GM12874 (cell line): ENCODE measurements at regions not wholly inside any gene's neighbourhood (a gene's known extent, or its start where the extent isn't known, plus 50 kb on each side); places are given as distances from the start of the nearest gene placed in this dataset.

ENCODE experiments used
- CTCF ChIP-seq: IDR thresholded peaks from 2 replicates; pipeline ENCODE4 v1.5.1; 2011; ENCODE audit warnings: low read depth, mild to moderate bottlenecking, control low read depth, low read length, moderate library complexity; ENCODE audit not compliant: insufficient read depth

DNA sequence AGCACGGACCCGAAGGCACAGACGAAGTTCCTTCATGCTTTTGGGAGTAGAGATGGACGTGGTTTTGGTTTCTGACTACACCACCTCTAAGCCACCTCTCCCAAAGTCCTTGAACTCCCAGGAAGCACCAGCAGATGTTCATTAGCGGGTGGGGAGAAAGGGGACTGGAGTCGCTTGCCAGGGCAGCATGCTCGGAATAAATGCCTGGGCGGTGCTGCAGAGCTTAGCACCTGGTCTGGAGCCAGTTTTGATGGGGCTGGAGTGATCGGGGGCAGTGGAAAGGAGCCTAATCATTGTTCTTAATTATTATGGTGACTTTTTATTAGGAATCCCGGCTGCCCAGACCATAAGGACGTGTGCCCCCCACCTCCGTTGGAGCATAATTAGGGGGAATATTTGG is 220.8 kb downstream of the TFCP2L1 start:
- TF ChIP-seq CTCF, result no peak

- no peak for TF ChIP-seq CTCF
Measured at GRCh38 chr2:121065239-121065638, 219.8 kb downstream of the TFCP2L1 start.

DNA sequence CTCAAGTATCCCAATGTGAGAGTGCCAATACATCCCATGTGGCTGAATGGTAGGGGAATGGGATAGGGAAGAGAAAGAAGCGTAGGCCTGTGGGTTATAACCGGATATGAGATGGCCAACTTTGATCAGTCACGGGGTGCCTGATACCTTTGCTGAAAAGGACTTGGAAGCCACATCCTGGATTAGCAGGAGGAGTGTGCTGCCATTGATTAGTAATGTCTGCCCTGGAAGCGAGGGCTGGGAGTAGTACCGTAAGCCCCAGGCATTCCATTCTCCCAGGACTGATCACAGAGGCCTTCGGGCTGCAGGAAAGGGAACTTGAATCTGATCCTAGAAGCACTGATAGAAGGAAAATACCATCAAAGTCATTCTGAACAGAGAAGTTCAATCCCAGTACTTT is 218.5 kb downstream of the TFCP2L1 start:
- no peak for TF ChIP-seq CTCF

- TF ChIP-seq CTCF, result no peak
Measured at GRCh38 chr2:121068851-121069250, 216.2 kb downstream of the TFCP2L1 start.

DNA sequence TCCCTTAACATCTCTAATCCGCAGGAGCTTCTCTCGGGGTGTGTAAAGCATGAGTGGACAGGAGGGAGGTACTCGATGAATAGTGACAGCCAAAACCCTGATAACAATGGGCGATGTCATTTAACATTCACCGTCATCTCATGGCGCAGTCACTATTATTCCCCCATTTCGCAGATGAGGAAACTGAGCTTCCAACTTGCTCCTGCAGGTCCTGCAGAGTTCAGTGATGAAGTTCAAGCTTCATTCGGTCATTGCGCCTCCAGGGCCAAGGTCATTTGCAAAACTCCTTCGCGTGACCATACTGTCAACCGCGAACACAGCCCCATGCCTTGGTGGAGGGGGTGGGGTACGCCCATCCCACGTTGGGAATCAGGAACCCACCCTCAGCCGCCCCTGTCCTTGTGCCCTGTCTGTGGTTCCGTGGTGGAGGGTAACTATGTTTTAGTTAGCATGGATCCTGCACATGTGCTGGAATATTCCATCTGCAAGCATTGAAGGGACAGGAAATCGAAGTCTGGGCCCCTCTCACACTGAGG is 215.5 kb downstream of the TFCP2L1 start:
- no peak for TF ChIP-seq CTCF

GRCh38 chr2:121071034-121071504 is 213.9 kb downstream of the TFCP2L1 start:
- TF ChIP-seq CTCF, result peak; percentile 85

DNA sequence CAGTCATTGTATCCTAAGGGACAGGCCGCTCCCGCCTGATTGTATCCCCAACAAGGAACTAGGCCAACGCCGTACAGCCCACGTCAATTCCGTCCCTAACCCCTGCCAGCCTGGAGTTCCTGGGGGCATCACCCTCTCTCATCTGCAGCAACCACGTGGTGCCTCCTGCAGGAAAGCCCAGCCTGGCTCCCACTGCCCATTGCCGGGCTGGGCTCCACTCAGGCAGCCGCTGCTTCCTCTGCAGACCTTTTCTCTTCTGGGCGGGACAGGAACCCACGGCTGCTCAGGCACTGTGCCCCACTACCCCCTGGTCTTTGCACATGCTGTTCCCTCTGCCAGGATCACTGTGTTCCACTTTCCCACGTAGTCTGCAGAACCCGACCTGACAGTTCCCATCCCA is 212.2 kb downstream of the TFCP2L1 start:
- TF ChIP-seq CTCF, result no peak
